ENCODE measurements at regions not wholly inside any gene's neighbourhood (a gene's known extent, or its start where the extent isn't known, plus 50 kb on each side); places are given as distances from the start of the nearest gene placed in this dataset.

DNA sequence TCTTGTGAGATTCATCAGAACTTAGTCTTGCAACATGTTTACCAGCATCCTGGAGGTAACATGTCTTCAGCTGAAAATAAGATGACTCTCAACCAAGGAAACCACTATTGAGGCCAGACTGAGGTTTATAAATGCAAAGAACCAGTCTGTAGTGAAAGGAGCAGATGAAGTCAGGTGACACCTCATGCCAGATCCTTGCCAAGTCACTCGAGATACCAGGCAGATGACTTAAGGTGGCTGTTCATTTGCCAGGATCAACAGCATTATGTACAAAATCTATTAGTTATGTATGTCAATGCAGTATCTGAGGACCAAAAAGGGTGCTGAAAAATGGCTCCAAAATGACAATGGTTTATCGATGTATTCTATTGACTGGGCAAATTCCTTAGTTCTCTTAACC is 100.0 kb upstream of the SOX6 start:
- TF ChIP-seq, protein P1, sequence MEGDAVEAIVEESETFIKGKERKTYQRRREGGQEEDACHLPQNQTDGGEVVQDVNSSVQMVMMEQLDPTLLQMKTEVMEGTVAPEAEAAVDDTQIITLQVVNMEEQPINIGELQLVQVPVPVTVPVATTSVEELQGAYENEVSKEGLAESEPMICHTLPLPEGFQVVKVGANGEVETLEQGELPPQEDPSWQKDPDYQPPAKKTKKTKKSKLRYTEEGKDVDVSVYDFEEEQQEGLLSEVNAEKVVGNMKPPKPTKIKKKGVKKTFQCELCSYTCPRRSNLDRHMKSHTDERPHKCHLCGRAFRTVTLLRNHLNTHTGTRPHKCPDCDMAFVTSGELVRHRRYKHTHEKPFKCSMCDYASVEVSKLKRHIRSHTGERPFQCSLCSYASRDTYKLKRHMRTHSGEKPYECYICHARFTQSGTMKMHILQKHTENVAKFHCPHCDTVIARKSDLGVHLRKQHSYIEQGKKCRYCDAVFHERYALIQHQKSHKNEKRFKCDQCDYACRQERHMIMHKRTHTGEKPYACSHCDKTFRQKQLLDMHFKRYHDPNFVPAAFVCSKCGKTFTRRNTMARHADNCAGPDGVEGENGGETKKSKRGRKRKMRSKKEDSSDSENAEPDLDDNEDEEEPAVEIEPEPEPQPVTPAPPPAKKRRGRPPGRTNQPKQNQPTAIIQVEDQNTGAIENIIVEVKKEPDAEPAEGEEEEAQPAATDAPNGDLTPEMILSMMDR (IDR thresholded peaks at IDR 0.05) = no peak
- TF ChIP-seq POLR2A (IDR thresholded peaks at IDR 0.05) = no peak
